Activated CD4-positive, alpha-beta T cell treated with anti-CD3 and anti-CD28 coated beads, Interleukin-2, amount 10 ng/mL, durations not matched to agents 7 days and 5 days (primary cell): ENCODE measurements at regions not wholly inside any gene's neighbourhood (a gene's known extent, or its start where the extent isn't known, plus 50 kb on each side); places are given as distances from the start of the nearest gene placed in this dataset.

Experiments
- CTCF ChIA-PET: fragments of 350-600 bp; sonication (Branson Sonifier 250); formaldehyde crosslinking; loops from one replicate; lab custom pipeline; 2021; ENCODE audit warnings: antibody characterized with exemption; lab: Charles Lee
- POLR2A ChIA-PET: fragments of 350-600 bp; sonication (Branson Sonifier 250); formaldehyde crosslinking; loops from one replicate; lab custom pipeline; 2021; ENCODE audit warnings: antibody characterized with exemption; lab: Charles Lee
- DNase-seq: peaks from one replicate; pipeline ENCODE4 v3.0.0-alpha.2; 2020
- H3K27ac Mint-ChIP-seq: one replicate; pipeline ENCODE4 v1.8.0; 2021; ENCODE audit warnings: mild to moderate bottlenecking, moderate library complexity, mixed read lengths
- H3K27me3 Mint-ChIP-seq: one replicate; pipeline ENCODE4 v1.8.0; 2021; ENCODE audit warnings: mixed read lengths
- H3K36me3 Mint-ChIP-seq: one replicate; pipeline ENCODE4 v1.8.0; 2021; ENCODE audit warnings: low read depth, mixed read lengths
- H3K4me1 Mint-ChIP-seq: one replicate; pipeline ENCODE4 v1.8.0; 2021; ENCODE audit warnings: mixed read lengths
- H3K4me3 Mint-ChIP-seq: one replicate; pipeline ENCODE4 v1.8.0; 2021; ENCODE audit warnings: mild to moderate bottlenecking, moderate library complexity, mixed read lengths
- H3K9me3 Mint-ChIP-seq: one replicate; pipeline ENCODE4 v1.8.0; 2021; ENCODE audit warnings: mixed read lengths

GRCh38 chr15:80334521-80334920 lies 69.7 kb upstream of the ARNT2 start:
- no peak for DNase-seq
- ChIA-PET POLR2A (no interaction called here), CTCF (interaction anchor here (0.9 kb wide), 1 partner anchor 22 kb away, joined by 3 read pairs; no protein-coding TSS in a partner anchor)
- Mint-ChIP-seq H3K27ac (no peak overlapping the region), H3K4me1 (no peaks in the 10 kb centered on the region), H3K36me3 (no peaks in the 10 kb centered on the region), H3K27me3 (peaks cover 6% of the 10 kb centered on the region), H3K9me3 (no peaks in the 10 kb centered on the region), H3K4me3 (no peak overlapping the region)

- Mint-ChIP-seq H3K27me3 (peaks cover 15% of the 10 kb centered on the region), H3K9me3 (no peaks in the 10 kb centered on the region), H3K27ac (no peak overlapping the region), H3K4me1 (no peaks in the 10 kb centered on the region), H3K36me3 (no peaks in the 10 kb centered on the region), H3K4me3 (no peak overlapping the region)
- POLR2A ChIA-PET: no interaction called here
- no peak for DNase-seq
- CTCF ChIA-PET: no interaction called here
Observed at GRCh38 chr15:80339601-80340000, 64.6 kb upstream of the ARNT2 start.

- POLR2A ChIA-PET: interaction anchor here (0.6 kb wide), 1 partner anchor 40 kb away, joined by 3 read pairs; no protein-coding TSS in a partner anchor
- Mint-ChIP-seq H3K27me3 (peaks cover 18% of the 10 kb centered on the region), H3K4me1 (no peaks in the 10 kb centered on the region), H3K9me3 (no peaks in the 10 kb centered on the region), H3K36me3 (no peaks in the 10 kb centered on the region), H3K27ac (no peak overlapping the region), H3K4me3 (no peak overlapping the region)
- no peak for DNase-seq
- CTCF ChIA-PET: no interaction called here
Observed at GRCh38 chr15:80342148-80342547, 62.0 kb upstream of the ARNT2 start.

- H3K4me3 Mint-ChIP-seq: no peak overlapping the region
- no peaks in the 10 kb centered on the region for H3K4me1 Mint-ChIP-seq
- H3K9me3 Mint-ChIP-seq: no peaks in the 10 kb centered on the region
- no peak for DNase-seq
- H3K36me3 Mint-ChIP-seq: no peaks in the 10 kb centered on the region
- POLR2A ChIA-PET: no interaction called here
- CTCF ChIA-PET: no interaction called here
- H3K27ac Mint-ChIP-seq: no peak overlapping the region
- peaks cover 20% of the 10 kb centered on the region for H3K27me3 Mint-ChIP-seq
Observed at GRCh38 chr15:80343554-80343992, 60.6 kb upstream of the ARNT2 start.

GRCh38 chr15:80350941-80351610 lies 53.1 kb upstream of the ARNT2 start:
- CTCF ChIA-PET: interaction anchor here (0.6 to 1.5 kb wide), 2 partner anchors 15 to 1203 kb away, joined by 3 to 5 read pairs; no protein-coding TSS in a partner anchor

More at GRCh38 chr15:80350941-80351610, 53.1 kb upstream of the ARNT2 start:
- POLR2A ChIA-PET: no interaction called here
- Mint-ChIP-seq H3K4me1 (no peaks in the 10 kb centered on the region), H3K4me3 (no peak overlapping the region), H3K9me3 (no peaks in the 10 kb centered on the region), H3K36me3 (no peaks in the 10 kb centered on the region), H3K27ac (no peak overlapping the region), H3K27me3 (peaks cover 31% of the 10 kb centered on the region)
- no peak for DNase-seq
